ENCODE measurements at regions not wholly inside any gene's neighbourhood (a gene's known extent, or its start where the extent isn't known, plus 50 kb on each side); places are given as distances from the start of the nearest gene placed in this dataset.

DNA sequence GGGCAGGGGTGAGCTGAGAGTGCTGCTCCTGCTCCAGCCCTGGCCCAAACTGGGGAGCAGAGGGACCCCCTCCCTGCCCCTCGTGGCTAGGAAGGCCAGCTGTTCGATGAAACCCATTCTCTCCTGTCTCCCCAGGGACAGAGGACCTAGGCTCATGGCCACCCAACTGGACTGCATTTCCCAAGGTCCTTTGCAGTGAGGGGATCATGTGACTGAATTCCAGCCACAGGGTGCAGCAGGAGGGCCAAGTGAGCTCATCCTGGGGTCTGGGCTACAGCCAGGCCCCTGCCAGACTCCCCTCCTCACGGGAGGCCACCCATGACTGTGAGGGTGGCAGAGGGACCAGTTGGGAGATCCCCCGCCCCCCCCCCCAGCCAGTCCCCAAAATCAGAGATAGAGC lies 777.6 kb downstream of the TBC1D22A start:
- TF ChIP-seq, protein P1, sequence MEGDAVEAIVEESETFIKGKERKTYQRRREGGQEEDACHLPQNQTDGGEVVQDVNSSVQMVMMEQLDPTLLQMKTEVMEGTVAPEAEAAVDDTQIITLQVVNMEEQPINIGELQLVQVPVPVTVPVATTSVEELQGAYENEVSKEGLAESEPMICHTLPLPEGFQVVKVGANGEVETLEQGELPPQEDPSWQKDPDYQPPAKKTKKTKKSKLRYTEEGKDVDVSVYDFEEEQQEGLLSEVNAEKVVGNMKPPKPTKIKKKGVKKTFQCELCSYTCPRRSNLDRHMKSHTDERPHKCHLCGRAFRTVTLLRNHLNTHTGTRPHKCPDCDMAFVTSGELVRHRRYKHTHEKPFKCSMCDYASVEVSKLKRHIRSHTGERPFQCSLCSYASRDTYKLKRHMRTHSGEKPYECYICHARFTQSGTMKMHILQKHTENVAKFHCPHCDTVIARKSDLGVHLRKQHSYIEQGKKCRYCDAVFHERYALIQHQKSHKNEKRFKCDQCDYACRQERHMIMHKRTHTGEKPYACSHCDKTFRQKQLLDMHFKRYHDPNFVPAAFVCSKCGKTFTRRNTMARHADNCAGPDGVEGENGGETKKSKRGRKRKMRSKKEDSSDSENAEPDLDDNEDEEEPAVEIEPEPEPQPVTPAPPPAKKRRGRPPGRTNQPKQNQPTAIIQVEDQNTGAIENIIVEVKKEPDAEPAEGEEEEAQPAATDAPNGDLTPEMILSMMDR (IDR thresholded peaks at IDR 0.05 in 8 of 11, conservative IDR thresholded peaks at IDR 0.05 in 3 of 11), result no peak
- no peak for TF ChIP-seq POLR2A (IDR thresholded peaks at IDR 0.05)
- TF ChIP-seq POLR2AphosphoS5 (IDR thresholded peaks at IDR 0.05), result no peak

Data from spleen (tissue), 7 donors.